Mesodermal cell (in vitro differentiated cells): ENCODE measurements at regions not wholly inside any gene's neighbourhood (a gene's known extent, or its start where the extent isn't known, plus 50 kb on each side); places are given as distances from the start of the nearest gene placed in this dataset.

ENCODE experiments used
- H3K27ac ChIP-seq: 2 replicates; pipeline ENCODE4 v1.7.0; 2013; ENCODE audit warnings: mild to moderate bottlenecking, low read depth, low read length, moderate library complexity; ENCODE audit not compliant: severe bottlenecking
- H3K36me3 ChIP-seq: 2 replicates; pipeline ENCODE4 v1.7.1; 2013; ENCODE audit warnings: mild to moderate bottlenecking, low read length, moderate library complexity; ENCODE audit not compliant: control insufficient read depth, insufficient read depth
- H3K4me1 ChIP-seq: one replicate; pipeline ENCODE4 v1.7.1; 2013; ENCODE audit warnings: mild to moderate bottlenecking, low read length; ENCODE audit not compliant: insufficient read depth, control insufficient read depth, poor library complexity, severe bottlenecking
- H3K4me3 ChIP-seq: 2 replicates; pipeline ENCODE4 v1.7.0; 2013; ENCODE audit warnings: low read length, control low read depth, mild to moderate bottlenecking; ENCODE audit not compliant: insufficient read depth, poor library complexity, severe bottlenecking; ENCODE audit errors: extremely low read depth
- H3K9me3 ChIP-seq: 2 replicates; pipeline ENCODE4 v1.7.1; 2013; ENCODE audit warnings: mild to moderate bottlenecking, low read length, moderate library complexity; ENCODE audit not compliant: control insufficient read depth
- WGBS, 2 experiments: methylation state at CpG; one replicate each; pipeline ENCODE4 v1.1.5; 2013; ENCODE audit warnings: missing lambda C conversion rate in 2 of 2; ENCODE audit not compliant: insufficient coverage in 2 of 2; 5-methylcytosine and 5-hydroxymethylcytosine counted together

DNA sequence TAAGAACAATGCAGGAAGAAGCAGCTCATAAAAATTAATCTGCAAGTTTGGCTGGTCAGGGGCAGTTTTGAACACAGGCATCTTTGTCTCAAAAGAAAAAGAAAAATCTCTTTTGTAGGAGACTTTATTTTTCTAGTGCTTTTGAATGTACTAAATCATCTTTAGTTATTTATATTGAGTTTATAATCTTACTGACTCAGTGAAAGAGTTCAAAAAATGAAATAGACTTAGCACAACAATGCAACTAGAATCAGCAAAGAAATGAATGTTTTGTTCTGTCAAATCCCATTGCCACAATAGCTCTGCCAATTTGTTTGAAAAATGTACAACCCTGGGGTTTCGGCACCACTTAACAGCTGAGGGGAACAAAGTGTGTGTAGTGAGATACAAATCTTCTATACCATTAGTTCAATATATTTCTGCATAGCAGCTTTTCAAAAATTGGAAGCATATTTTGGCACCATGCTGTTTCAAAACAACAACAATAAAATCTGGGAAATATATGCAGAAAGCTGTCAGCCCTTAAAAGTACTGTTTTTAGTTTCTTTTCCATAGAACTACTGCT lies 1969.1 kb downstream of the MRPL39 start:
- WGBS, 2 experiments, result no CpG with 5 or more reads among the region's 1 CpG

DNA sequence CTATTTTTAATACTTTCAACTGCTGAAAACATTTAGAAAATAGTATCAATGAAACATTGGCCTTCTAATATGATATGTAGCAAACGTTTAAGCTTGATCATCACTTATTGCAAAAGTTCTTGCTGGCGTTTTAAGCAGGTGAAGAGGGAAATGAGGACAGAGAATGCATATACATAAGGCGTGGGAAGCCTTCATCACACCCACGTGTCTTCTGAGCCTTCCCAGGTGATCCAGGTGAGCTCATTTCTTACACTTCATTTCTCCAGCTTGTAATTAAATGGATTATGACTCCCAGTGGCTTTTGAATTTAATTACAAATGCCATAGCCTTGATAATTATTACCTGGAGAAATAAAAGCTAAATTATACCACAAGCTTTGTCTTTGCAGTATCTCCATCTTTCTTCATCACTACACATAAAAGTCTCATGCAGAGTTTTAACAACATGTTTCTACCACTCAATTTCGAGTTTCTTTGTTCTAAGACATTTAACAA lies 1973.8 kb downstream of the MRPL39 start:
- Histone ChIP-seq H3K36me3 (no peaks in the 10 kb centered on the region), H3K4me3 (no peak overlapping the region), H3K27ac (no peak overlapping the region), H3K4me1 (no peaks in the 10 kb centered on the region), H3K9me3 (no peaks in the 10 kb centered on the region)
- WGBS, 2 experiments, result 80% methylated on average over 2 of the region's 5 CpGs; no CpG with 5 or more reads in 1 of the 2 experiments

More for the DNA sequence above, 1969.1 kb downstream of the MRPL39 start:
- Histone ChIP-seq H3K9me3 (no peaks in the 10 kb centered on the region), H3K4me3 (no peak overlapping the region), H3K4me1 (no peaks in the 10 kb centered on the region), H3K36me3 (no peaks in the 10 kb centered on the region), H3K27ac (no peak overlapping the region)

DNA sequence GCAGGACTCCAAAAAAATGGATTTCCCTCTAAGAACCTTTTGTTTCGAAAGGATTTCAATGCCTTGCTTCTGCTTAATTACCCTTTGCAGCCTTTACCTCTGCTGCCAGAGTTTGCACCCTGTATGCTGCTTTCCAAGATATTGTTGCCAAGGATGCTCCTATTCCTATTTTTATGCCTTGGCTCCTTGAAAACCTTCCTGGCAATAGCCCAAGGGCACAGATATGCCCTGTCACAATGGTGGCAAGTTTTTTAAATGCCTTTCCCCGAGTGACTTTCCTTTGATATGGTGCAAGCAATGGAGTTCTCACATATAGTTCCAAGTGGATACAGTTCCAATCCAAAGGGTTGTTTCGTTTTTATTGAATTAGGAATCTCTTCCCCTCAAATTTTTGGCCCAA lies 1983.0 kb downstream of the MRPL39 start:
- H3K4me3 ChIP-seq, result no peak overlapping the region
- WGBS, 2 experiments, result 68 to 100% methylated on average over 1 to 3 of the region's 3 CpGs
- no peaks in the 10 kb centered on the region for H3K4me1 ChIP-seq
- no peaks in the 10 kb centered on the region for H3K36me3 ChIP-seq
- no peak overlapping the region for H3K27ac ChIP-seq
- no peaks in the 10 kb centered on the region for H3K9me3 ChIP-seq

DNA sequence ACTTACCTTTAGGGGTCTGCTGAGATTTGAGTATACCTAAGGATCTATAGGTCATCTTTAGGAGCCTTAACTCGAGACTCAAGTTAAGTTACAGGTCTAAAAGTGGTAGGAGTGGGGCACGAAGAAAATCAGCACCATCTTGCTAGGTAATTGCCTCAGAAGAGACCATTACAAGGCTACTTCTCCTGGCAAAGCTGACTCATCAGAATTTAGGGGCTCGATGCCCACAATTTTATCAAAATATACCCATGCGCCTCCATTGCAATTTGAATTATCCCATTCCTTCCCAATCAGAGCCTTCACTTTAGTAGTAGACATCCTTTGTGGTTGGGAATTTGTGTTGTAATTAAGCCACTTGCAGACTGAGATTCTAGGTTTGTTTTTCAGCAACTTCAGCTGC lies 1994.3 kb downstream of the MRPL39 start:
- Histone ChIP-seq H3K4me3 (no peak overlapping the region), H3K9me3 (no peaks in the 10 kb centered on the region), H3K4me1 (no peaks in the 10 kb centered on the region), H3K27ac (no peak overlapping the region), H3K36me3 (no peaks in the 10 kb centered on the region)
- WGBS, 2 experiments, result 84 to 85% methylated on average over 2 to 3 of the region's 4 CpGs

DNA sequence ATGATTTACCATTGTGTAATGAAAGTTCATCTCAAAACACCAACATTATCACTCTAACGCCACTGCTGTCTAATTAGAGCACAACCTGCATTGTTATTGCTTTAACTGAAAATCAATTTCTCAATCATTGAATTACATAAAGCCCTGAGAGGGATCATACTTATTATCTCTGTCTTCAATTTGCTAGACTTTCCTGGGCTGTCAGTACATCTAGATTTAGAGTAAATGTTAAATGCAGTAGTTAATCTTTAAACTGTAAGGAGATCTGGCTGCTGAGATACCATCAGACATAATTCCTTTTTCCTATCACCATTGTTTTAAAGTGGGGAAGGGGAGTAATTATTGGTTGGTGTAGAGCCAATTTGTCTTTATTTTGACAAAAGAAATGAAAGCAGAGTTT lies 1995.1 kb downstream of the MRPL39 start:
- Histone ChIP-seq H3K9me3 (no peaks in the 10 kb centered on the region), H3K27ac (no peak overlapping the region), H3K4me3 (no peak overlapping the region), H3K36me3 (no peaks in the 10 kb centered on the region), H3K4me1 (no peaks in the 10 kb centered on the region)
- no CpG with 5 or more reads among the region's 1 CpG for WGBS, 2 experiments

DNA sequence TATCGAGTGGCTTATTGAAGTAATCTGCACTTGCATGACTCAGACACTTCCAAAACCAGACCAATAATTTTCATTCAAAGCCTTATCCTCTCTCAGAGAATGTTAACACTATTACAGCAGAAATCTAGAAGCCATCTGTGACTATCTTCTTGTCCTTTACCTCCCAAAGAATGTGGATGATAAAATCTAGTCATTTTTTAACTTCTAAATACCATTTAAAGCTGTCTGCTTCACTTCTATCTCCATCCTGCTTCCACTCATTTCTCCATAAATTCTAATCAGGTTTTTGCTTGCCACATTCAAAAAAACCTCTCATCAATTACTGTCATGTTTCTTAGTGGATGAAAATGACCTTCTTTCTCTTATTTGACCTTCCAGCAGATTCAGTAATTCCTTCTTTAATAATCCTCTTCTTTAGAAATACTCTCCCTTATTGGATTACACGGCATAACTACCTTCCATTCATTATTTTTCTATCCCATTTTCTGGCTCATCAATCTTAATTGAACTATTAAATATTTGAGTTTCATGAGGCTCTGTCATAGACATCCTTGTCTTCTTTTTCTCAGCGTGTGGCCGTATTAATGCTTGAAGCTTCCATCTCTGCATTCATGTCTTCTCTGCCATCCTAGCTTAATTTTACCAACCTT lies 1999.4 kb downstream of the MRPL39 start:
- 90 to 94% methylated on average over 2 to 3 of the region's 4 CpGs for WGBS, 2 experiments
- H3K4me3 ChIP-seq, result no peak overlapping the region
- no peaks in the 10 kb centered on the region for H3K9me3 ChIP-seq
- no peaks in the 10 kb centered on the region for H3K4me1 ChIP-seq
- no peaks in the 10 kb centered on the region for H3K36me3 ChIP-seq
- H3K27ac ChIP-seq, result no peak overlapping the region

DNA sequence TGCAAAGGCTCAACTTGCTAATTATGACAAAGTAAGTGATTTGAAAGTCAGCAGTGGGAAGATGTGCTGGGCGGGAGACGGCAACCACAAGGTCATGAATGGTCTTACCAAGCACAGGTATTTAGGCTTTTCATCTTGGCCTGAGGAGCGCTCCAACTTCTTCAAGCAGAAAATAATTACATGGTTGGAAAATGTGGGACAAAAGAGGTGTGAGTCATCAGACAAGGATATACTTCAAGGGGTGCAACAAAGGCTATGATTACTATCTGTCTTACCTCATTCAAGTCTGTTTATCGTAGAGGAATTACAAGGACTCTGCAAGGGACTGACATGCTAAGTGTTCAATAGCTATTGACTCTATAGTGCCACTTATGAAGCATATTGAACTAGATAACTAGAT lies 2005.7 kb downstream of the MRPL39 start:
- Histone ChIP-seq H3K27ac (no peak overlapping the region), H3K4me1 (no peaks in the 10 kb centered on the region), H3K36me3 (no peaks in the 10 kb centered on the region), H3K9me3 (no peaks in the 10 kb centered on the region), H3K4me3 (no peak overlapping the region)
- WGBS, 2 experiments, result 76 to 100% methylated on average over 2 of the region's 4 CpGs

DNA sequence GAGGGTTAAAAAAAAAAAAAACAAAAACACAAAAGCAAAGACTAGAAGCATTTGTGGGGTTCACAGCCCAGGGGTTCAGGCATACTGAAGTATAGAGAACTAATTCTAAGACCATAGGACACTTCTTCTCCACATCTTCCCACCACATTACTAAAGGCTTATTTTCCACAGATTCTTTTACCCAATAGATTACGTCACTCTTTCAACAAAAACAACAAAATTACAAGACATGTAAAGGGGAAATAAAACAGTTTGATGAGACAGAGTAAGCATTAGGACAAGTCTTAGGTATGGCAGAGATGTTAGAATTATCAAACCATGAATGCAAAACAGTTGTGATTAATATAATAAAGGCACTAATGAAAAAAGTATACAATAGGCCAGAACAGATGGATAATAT lies 2013.7 kb downstream of the MRPL39 start:
- no peak overlapping the region for H3K27ac ChIP-seq
- no CpG with 5 or more reads among the region's 1 CpG for WGBS, 2 experiments
- H3K4me1 ChIP-seq, result no peaks in the 10 kb centered on the region
- no peaks in the 10 kb centered on the region for H3K9me3 ChIP-seq
- no peak overlapping the region for H3K4me3 ChIP-seq
- no peaks in the 10 kb centered on the region for H3K36me3 ChIP-seq

DNA sequence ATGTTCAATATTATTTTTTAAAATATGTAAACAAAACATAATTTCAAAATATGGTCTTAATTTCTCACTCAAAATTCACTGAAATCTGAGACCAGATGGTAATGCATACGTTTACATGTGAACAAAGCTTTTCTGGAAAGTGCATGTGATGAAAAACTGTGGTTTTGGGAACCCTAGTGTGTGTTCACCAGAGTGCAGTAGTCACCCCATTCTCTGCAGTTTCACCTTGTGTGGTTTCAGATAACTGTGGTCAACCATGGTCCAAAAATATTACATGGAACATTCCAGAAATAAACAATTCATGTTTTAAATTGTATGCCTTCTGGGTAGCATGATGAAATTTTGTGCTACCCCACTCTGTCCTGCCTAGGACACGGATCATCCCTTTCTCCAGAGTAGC lies 2021.9 kb downstream of the MRPL39 start:
- WGBS, 2 experiments, result 60 to 85% methylated on average over 1 to 2 of the region's 2 CpGs
- no peaks in the 10 kb centered on the region for H3K9me3 ChIP-seq

DNA sequence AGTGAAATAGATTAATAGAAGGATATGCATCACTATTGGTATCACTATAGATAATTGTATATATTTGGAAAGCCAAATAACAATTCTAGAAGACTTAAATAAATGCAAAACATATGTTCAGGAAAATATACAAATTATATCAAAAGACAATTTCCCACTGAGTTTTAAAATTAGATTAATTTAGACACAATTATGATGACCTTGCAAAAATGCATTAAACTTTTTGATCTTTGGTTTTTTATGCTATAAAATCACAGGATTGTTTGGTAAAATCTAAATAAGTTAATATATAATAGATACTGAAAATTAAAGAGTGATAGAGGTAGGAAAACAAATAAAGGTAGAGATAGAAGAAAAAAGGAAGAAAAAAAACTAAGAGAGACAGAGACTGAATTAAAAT lies 2027.7 kb downstream of the MRPL39 start:
- no peaks in the 10 kb centered on the region for H3K9me3 ChIP-seq
- H3K27ac ChIP-seq, result no peak overlapping the region
- no peak overlapping the region for H3K4me3 ChIP-seq
- no peaks in the 10 kb centered on the region for H3K4me1 ChIP-seq
- H3K36me3 ChIP-seq, result no peaks in the 10 kb centered on the region

More for the DNA sequence above, 2021.9 kb downstream of the MRPL39 start:
- Histone ChIP-seq H3K27ac (no peak overlapping the region), H3K4me3 (no peak overlapping the region), H3K36me3 (no peaks in the 10 kb centered on the region), H3K4me1 (no peaks in the 10 kb centered on the region)

DNA sequence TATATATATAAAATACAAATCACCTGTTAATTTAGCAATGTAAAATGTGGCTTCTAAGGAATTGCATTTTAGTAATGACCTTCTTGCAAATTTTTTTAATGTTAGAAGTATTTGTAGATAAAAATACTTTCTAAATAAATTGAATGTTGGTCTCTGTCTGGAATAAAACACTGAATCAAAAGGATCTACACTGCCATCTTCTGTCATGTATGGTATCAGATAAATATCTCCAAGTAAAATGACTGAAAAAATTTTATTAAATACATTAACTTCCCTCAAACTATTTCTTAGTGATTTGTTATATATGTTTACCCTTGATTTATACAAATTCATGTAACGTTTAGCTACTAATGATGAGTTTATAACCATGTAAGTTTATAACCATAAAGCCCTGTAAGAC lies 2029.3 kb downstream of the MRPL39 start:
- H3K27ac ChIP-seq, result no peak overlapping the region
- H3K9me3 ChIP-seq, result no peaks in the 10 kb centered on the region
- H3K36me3 ChIP-seq, result no peaks in the 10 kb centered on the region
- WGBS, 2 experiments, result no CpG with 5 or more reads among the region's 1 CpG
- H3K4me1 ChIP-seq, result no peaks in the 10 kb centered on the region
- H3K4me3 ChIP-seq, result no peak overlapping the region
